C4-2B (cell line): ENCODE measurements at regions not wholly inside any gene's neighbourhood (a gene's known extent, or its start where the extent isn't known, plus 50 kb on each side); places are given as distances from the start of the nearest gene placed in this dataset.

Experiments used
- CTCF ChIP-seq: fragments of 450-650 bp; conservative IDR thresholded peaks from 2 replicates; pipeline ENCODE4 v1.5.1; 2017; ENCODE audit warnings: mild to moderate bottlenecking
- ZFX ChIP-seq: fragments of 450-650 bp; IDR thresholded peaks from 2 replicates; pipeline ENCODE4 v1.6.1; 2017

GRCh38 chr20:1802385-1803060 lies 92.7 kb upstream of the SIRPA start:
- TF ChIP-seq CTCF (peak; percentile 63), ZFX (no peak)
